GM12891 (cell line): ENCODE measurements at regions not wholly inside any gene's neighbourhood (a gene's known extent, or its start where the extent isn't known, plus 50 kb on each side); places are given as distances from the start of the nearest gene placed in this dataset.

Experiments
- PAX5 ChIP-seq: IDR thresholded peaks from 2 replicates; pipeline ENCODE4 v1.6.1; 2011; ENCODE audit warnings: low read length, moderate library complexity, mild to moderate bottlenecking; ENCODE audit not compliant: insufficient read depth, severe bottlenecking
- POLR2A ChIP-seq: IDR thresholded peaks from 2 replicates; pipeline ENCODE4 v1.6.1; 2011; ENCODE audit warnings: low read depth, low read length, control low read depth
- POLR2AphosphoS5 ChIP-seq: IDR thresholded peaks from 2 replicates; pipeline ENCODE4 v1.6.1; 2011; ENCODE audit warnings: low read depth, low read length, control low read depth
- POU2F2 ChIP-seq: IDR thresholded peaks from 2 replicates; pipeline ENCODE4 v1.6.1; 2011; ENCODE audit warnings: low read depth, mild to moderate bottlenecking, control low read depth, low read length, moderate library complexity
- TAF1 ChIP-seq: IDR thresholded peaks from 2 replicates; pipeline ENCODE4 v1.6.1; 2011; ENCODE audit warnings: low read depth, low read length, control low read depth

DNA sequence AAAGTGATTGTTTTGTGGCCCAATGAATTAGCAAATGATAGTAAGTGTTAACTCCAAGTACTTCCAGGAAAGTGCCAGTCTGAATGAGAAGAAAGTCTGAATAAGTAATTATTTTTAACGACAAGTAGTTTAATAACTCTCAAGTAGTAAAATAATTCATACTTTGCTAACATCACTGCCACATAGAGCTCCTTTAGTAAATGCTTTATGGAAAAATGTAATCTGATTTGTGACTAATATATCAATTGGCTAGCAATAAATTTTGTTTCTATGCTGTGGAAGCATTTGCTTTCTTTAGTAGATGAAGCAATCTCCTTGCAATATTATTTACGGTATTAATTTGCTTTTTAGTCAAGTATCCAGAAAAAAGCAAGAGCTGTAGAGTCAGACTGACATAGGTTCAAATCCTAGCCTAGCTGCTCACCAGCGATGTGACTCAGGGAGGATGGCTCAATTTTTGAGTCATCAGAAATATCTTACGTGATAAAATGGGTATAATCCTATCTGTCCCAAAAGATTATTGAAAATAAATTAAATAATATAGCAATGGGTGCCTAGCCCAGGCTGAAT is 329.3 kb downstream of the FGFR2 start:
- TF ChIP-seq POLR2AphosphoS5 (no peak), POU2F2 (no peak), POLR2A (no peak), TAF1 (no peak), PAX5 (no peak)
